Small intestine (tissue), 7 donors: ENCODE measurements at regions not wholly inside any gene's neighbourhood (a gene's known extent, or its start where the extent isn't known, plus 50 kb on each side); places are given as distances from the start of the nearest gene placed in this dataset.
"Not testable (repeated sequence)": the region's sequence is repeated elsewhere in the genome, so short reads cannot be mapped to it uniquely, and the experiment has no call there.

ENCODE experiments used
- DNase-seq, 2 donors: peaks; one replicate each; pipeline versions ENCODE4 v3.0.0 to v3.0.0-alpha.2; 2013
- FAIRE-seq: peaks from 2 replicates; lab custom pipeline; 2012; peaks lifted over from hg19 to GRCh38; lab: Jason Lieb, UNC
- H3K27ac ChIP-seq, 3 donors: one replicate each; pipeline ENCODE4 v1.5.1; 2013; ENCODE audit warnings: low read length in 2 of 3, mild to moderate bottlenecking in 2 of 3, control low read depth in 1 of 3, inconsistent platforms in 1 of 3, low read depth in 1 of 3, moderate library complexity in 1 of 3
- H3K27me3 ChIP-seq, 3 donors: one replicate each; pipeline ENCODE4 v1.6.1; 2013; ENCODE audit warnings: low read length in 3 of 3, inconsistent platforms in 1 of 3; ENCODE audit not compliant: control insufficient read depth in 3 of 3, insufficient read depth in 3 of 3
- H3K36me3 ChIP-seq, 3 donors: one replicate each; pipeline ENCODE4 v1.6.1; 2013; ENCODE audit warnings: low read length in 3 of 3, inconsistent platforms in 1 of 3, low read depth in 1 of 3, mild to moderate bottlenecking in 1 of 3, moderate library complexity in 1 of 3; ENCODE audit not compliant: control insufficient read depth in 3 of 3, insufficient read depth in 2 of 3
- H3K4me1 ChIP-seq, 3 donors: one replicate each; pipeline ENCODE4 v1.6.1; 2013; ENCODE audit warnings: low read length in 2 of 3, inconsistent platforms in 1 of 3, low read depth in 1 of 3, mild to moderate bottlenecking in 1 of 3, moderate library complexity in 1 of 3; ENCODE audit not compliant: control insufficient read depth in 3 of 3, insufficient read depth in 2 of 3
- H3K4me3 ChIP-seq, 3 donors: one replicate each; pipeline ENCODE4 v1.5.1; 2013; ENCODE audit warnings: low read length in 3 of 3, control low read depth in 1 of 3, inconsistent platforms in 1 of 3, low read depth in 1 of 3, mild to moderate bottlenecking in 1 of 3, moderate library complexity in 1 of 3
- H3K9me3 ChIP-seq, 2 donors: one replicate each; pipeline ENCODE4 v1.6.1; 2013; ENCODE audit warnings: low read depth in 1 of 2, low read length in 1 of 2; ENCODE audit not compliant: control insufficient read depth in 2 of 2, insufficient read depth in 1 of 2
- WGBS, 3 donors: extraction: QIAGEN DNeasy Blood & Tissue Kit; methylation state at CpG; one replicate each; pipeline ENCODE4 v1.1.7; 2013; 5-methylcytosine and 5-hydroxymethylcytosine counted together
- donor health status: healthy with polysubstance abuse.
- donor health status: control.
- donor health status: control.
- donor health status: Bipolar disorder and iron deficiency.
- donor health status: healthy.

GRCh38 chr5:142242272-142242671 lies 82.5 kb downstream of the SPRY4 start:
- peaks cover 0 to 11% of the 10 kb centered on the region in 2 donors for H3K9me3 ChIP-seq
- WGBS, 3 donors: 80 to 95% (median 90%) methylated on average over 3 of the region's 3 CpGs
- DNase-seq (no peak), FAIRE-seq (no peak)
- H3K4me3 ChIP-seq: no peak overlapping the region
- H3K27ac ChIP-seq: no peak overlapping the region
- no peaks in the 10 kb centered on the region for H3K36me3 ChIP-seq
- H3K4me1 ChIP-seq: no peaks in the 10 kb centered on the region
- no peaks in the 10 kb centered on the region for H3K27me3 ChIP-seq

GRCh38 chr5:142239394-142240159 lies 85.2 kb downstream of the SPRY4 start:
- peaks cover 0 to 8% (median 0%) of the 10 kb centered on the region in 3 donors for H3K4me1 ChIP-seq
- no peak overlapping the region for H3K27ac ChIP-seq
- DNase-seq (no peak), FAIRE-seq (no peak)
- no peaks in the 10 kb centered on the region for H3K36me3 ChIP-seq
- H3K4me3 ChIP-seq: no peak overlapping the region
- peaks cover 0 to 11% of the 10 kb centered on the region in 2 donors for H3K9me3 ChIP-seq
- 75 to 88% (median 84%) methylated on average over 4 of the region's 4 CpGs for WGBS, 3 donors
- H3K27me3 ChIP-seq: no peaks in the 10 kb centered on the region

- H3K36me3 ChIP-seq: no peaks in the 10 kb centered on the region
- 84 to 92% (median 91%) methylated on average over 3 of the region's 3 CpGs for WGBS, 3 donors
- H3K4me1 ChIP-seq: peaks cover 0 to 8% (median 0%) of the 10 kb centered on the region in 3 donors
- no peak overlapping the region for H3K27ac ChIP-seq
- no peak overlapping the region for H3K4me3 ChIP-seq
- peaks cover 0 to 10% of the 10 kb centered on the region in 2 donors for H3K9me3 ChIP-seq
- no peak for DNase-seq
- H3K27me3 ChIP-seq: no peaks in the 10 kb centered on the region
- no peak for FAIRE-seq
Observed at GRCh38 chr5:142237707-142238106, 87.1 kb downstream of the SPRY4 start.

GRCh38 chr5:142236673-142237290 lies 88.0 kb downstream of the SPRY4 start:
- H3K27ac ChIP-seq, H3K4me3 ChIP-seq, FAIRE-seq, H3K4me1 ChIP-seq, H3K36me3 ChIP-seq, H3K9me3 ChIP-seq, DNase-seq, H3K27me3 ChIP-seq: not testable (repeated sequence)
- 63 to 72% (median 71%) methylated on average over 9 to 10 of the region's 10 CpGs for WGBS, 3 donors

- Histone ChIP-seq H3K4me1 (peaks cover 0 to 8% (median 0%) of the 10 kb centered on the region in 3 donors), H3K4me3 (no peak overlapping the region), H3K9me3 (no peaks in the 10 kb centered on the region), H3K36me3 (no peaks in the 10 kb centered on the region), H3K27ac (no peak overlapping the region), H3K27me3 (no peaks in the 10 kb centered on the region)
- 82 to 90% (median 83%) methylated on average over 24 of the region's 24 CpGs for WGBS, 3 donors
- FAIRE-seq: no peak
- no peak for DNase-seq
Observed at GRCh38 chr5:142235870-142236672, 88.8 kb downstream of the SPRY4 start.

- 55 to 64% (median 57%) methylated on average over 13 to 14 of the region's 14 CpGs for WGBS, 3 donors
- DNase-seq (no peak), FAIRE-seq (no peak)
Observed at GRCh38 chr5:142235050-142235797, 89.6 kb downstream of the SPRY4 start.

GRCh38 chr5:142233083-142234032 lies 91.5 kb downstream of the SPRY4 start:
- Histone ChIP-seq H3K4me1 (peaks cover 0 to 8% (median 0%) of the 10 kb centered on the region in 3 donors), H3K36me3 (no peaks in the 10 kb centered on the region), H3K27me3 (no peaks in the 10 kb centered on the region), H3K9me3 (no peaks in the 10 kb centered on the region), H3K4me3 (no peak overlapping the region), H3K27ac (no peak overlapping the region)
- WGBS, 3 donors: 83 to 84% (median 84%) methylated on average over 16 of the region's 16 CpGs
- FAIRE-seq (no peak), DNase-seq (no peak)

More at GRCh38 chr5:142235050-142235797, 89.6 kb downstream of the SPRY4 start:
- Histone ChIP-seq H3K27me3 (no peaks in the 10 kb centered on the region), H3K9me3 (no peaks in the 10 kb centered on the region), H3K27ac (no peak overlapping the region), H3K36me3 (no peaks in the 10 kb centered on the region), H3K4me3 (no peak overlapping the region), H3K4me1 (peaks cover 0 to 8% (median 0%) of the 10 kb centered on the region in 3 donors)
